ENCODE measurements at regions not wholly inside any gene's neighbourhood (a gene's known extent, or its start where the extent isn't known, plus 50 kb on each side); places are given as distances from the start of the nearest gene placed in this dataset.

DNA sequence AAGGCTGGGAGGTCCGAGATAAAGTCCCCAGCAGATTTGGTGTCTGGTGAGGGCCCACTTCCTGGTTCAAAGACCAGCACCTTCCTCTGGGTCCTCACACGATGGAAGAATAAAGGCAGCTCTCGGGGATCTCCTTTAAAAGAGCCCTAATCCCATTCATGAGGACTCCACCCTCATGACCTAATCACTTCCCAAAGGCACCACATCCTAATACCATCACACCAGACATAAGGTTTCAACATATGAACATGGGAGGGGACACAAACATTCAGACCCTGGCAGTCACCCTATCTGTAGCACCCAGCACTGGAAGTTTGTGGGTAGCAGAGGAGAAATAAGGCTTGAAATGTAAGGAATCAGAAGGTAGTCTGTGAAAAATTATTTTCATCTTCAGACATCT, 112.9 kb upstream of the NOCT start:
- no peak for FAIRE-seq
- no peak for TF ChIP-seq MYC (IDR thresholded peaks at IDR 0.05; ENCODE audit: low read depth, low read length)
- no peak for TF ChIP-seq GATA2 (IDR thresholded peaks at IDR 0.05; ENCODE audit: insufficient read depth, insufficient read length, low read depth, low read length)
- no peak for TF ChIP-seq JUN (IDR thresholded peaks at IDR 0.05; ENCODE audit: borderline replicate concordance, insufficient read depth, insufficient read length, low read depth)
- no peak for TF ChIP-seq POLR2AphosphoS5 (IDR thresholded peaks at IDR 0.05; ENCODE audit: insufficient read depth, low read depth, low read length)
- no peak for TF ChIP-seq EZH2 (IDR thresholded peaks at IDR 0.05; ENCODE audit: borderline replicate concordance, low read depth, low read length, severe bottlenecking)
- no peak for TF ChIP-seq POLR2A (IDR thresholded peaks at IDR 0.05; ENCODE audit: low read depth, low read length)
- TF ChIP-seq, protein P1, sequence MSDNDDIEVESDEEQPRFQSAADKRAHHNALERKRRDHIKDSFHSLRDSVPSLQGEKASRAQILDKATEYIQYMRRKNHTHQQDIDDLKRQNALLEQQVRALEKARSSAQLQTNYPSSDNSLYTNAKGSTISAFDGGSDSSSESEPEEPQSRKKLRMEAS (IDR thresholded peaks at IDR 0.05; ENCODE audit: insufficient read depth, insufficient read length) = no peak
- no peak for TF ChIP-seq FOS (IDR thresholded peaks at IDR 0.05; ENCODE audit: borderline replicate concordance, insufficient read depth, low read length)
- TF ChIP-seq CTCF (IDR thresholded peaks at IDR 0.05; ENCODE audit: extremely low read depth in 1 of 2, insufficient read depth in 1 of 2, low read depth in 1 of 2, low read length in 2 of 2) = no peak
- no TSS peak for BruUV-seq (replicated peaks)

More for the DNA sequence above, 112.9 kb upstream of the NOCT start:
- POLR2A ChIA-PET = no interaction called here
- Histone ChIP-seq H3K4me1 (ENCODE audit: control insufficient read depth, extremely low read depth, insufficient read depth, low read length) (no peaks in the 10 kb centered on the region), H3K9me1 (replicated peaks; ENCODE audit: control insufficient read depth, extremely low read depth, insufficient read depth, low read length) (no peaks in the 10 kb centered on the region), H3K27me3 (ENCODE audit: control insufficient read depth in 2 of 2, insufficient read depth in 2 of 2, low read length in 2 of 2) (no peaks in the 10 kb centered on the region), H3K27ac (ENCODE audit: insufficient read depth, low read depth, low read length) (no peak overlapping the region), H3K9me3 (replicated peaks; ENCODE audit: control insufficient read depth, insufficient read depth, low read length) (no peaks in the 10 kb centered on the region), H3K36me3 (ENCODE audit: control insufficient read depth in 2 of 2, extremely low read depth in 1 of 2, insufficient read depth in 2 of 2, low read length in 2 of 2) (no peaks in the 10 kb centered on the region), H3K9ac (replicated peaks; ENCODE audit: extremely low read depth, insufficient read depth, low read length) (no peak overlapping the region), H2AFZ (ENCODE audit: low read depth, low read length) (no peak overlapping the region), H3K4me3 (replicated peaks in 1 of 3; ENCODE audit: insufficient read depth in 1 of 3, low read depth in 1 of 3, low read length in 3 of 3) (no peak overlapping the region), H3K4me2 (ENCODE audit: insufficient read depth, low read length) (no peak overlapping the region), H3K79me2 (ENCODE audit: control insufficient read depth, insufficient read depth, low read length) (no peaks in the 10 kb centered on the region), H4K20me1 (replicated peaks; ENCODE audit: control insufficient read depth, extremely low read depth, insufficient read depth, low read length) (no peaks in the 10 kb centered on the region)
- intact Hi-C loops (cut with micrococcal nuclease) = no loop called here
- CTCF ChIA-PET = no interaction called here
- dilution Hi-C loops (cut with MboI; ENCODE audit: extremely low pct_ligation_motif_present, low sequenced_read_pairs) = no loop called here
- DNase-seq (ENCODE audit: low read depth, low spot score) = no peak
